Smooth muscle cell (in vitro differentiated cells): ENCODE measurements at regions not wholly inside any gene's neighbourhood (a gene's known extent, or its start where the extent isn't known, plus 50 kb on each side); places are given as distances from the start of the nearest gene placed in this dataset.

Experiments used
- DNase-seq: peaks from one replicate; lab custom pipeline; 2025; ENCODE audit not compliant: unreplicated experiment; lab: John Stamatoyannopoulos, UW
- H2AFZ ChIP-seq: fragments of 200-600 bp; sonication (generic); 2 replicates; pipeline ENCODE4 v1.6.0; 2016; ENCODE audit warnings: antibody characterized with exemption, low read depth, mild to moderate bottlenecking
- H3F3A ChIP-seq: fragments of 200-600 bp; sonication (generic); 2 replicates; pipeline ENCODE4 v1.6.0; 2017; ENCODE audit warnings: antibody characterized with exemption, low read depth
- H3K27ac ChIP-seq: fragments of 200-600 bp; sonication (generic); 2 replicates; pipeline ENCODE4 v1.5.1; 2016; ENCODE audit warnings: low read depth, mild to moderate bottlenecking
- H3K27me3 ChIP-seq: fragments of 200-600 bp; sonication (generic); 2 replicates; pipeline ENCODE4 v1.6.1; 2016; ENCODE audit warnings: low read depth, mild to moderate bottlenecking
- H3K36me3 ChIP-seq: fragments of 200-600 bp; sonication (generic); 2 replicates; pipeline ENCODE4 v1.5.1; 2016; ENCODE audit warnings: low read depth
- H3K4me1 ChIP-seq: fragments of 200-600 bp; sonication (generic); 2 replicates; pipeline ENCODE4 v1.5.1; 2016; ENCODE audit warnings: low read depth
- H3K4me2 ChIP-seq: fragments of 200-600 bp; sonication (generic); 2 replicates; pipeline ENCODE4 v1.6.0; 2016; ENCODE audit warnings: mild to moderate bottlenecking
- H3K4me3 ChIP-seq: fragments of 200-600 bp; sonication (generic); 2 replicates; pipeline ENCODE4 v1.5.1; 2016; ENCODE audit warnings: mild to moderate bottlenecking
- H3K79me2 ChIP-seq: fragments of 200-600 bp; sonication (generic); 2 replicates; pipeline ENCODE4 v1.6.0; 2016; ENCODE audit warnings: low read depth, mild to moderate bottlenecking
- H3K9ac ChIP-seq: fragments of 200-600 bp; sonication (generic); 2 replicates; pipeline ENCODE4 v1.6.0; 2016; ENCODE audit warnings: low read depth
- H3K9me3 ChIP-seq: fragments of 200-600 bp; sonication (generic); replicated peaks from 2 replicates; pipeline ENCODE4 v1.5.1; 2016; ENCODE audit warnings: low read depth
- H4K20me1 ChIP-seq: fragments of 200-600 bp; sonication (generic); 2 replicates; pipeline ENCODE4 v1.6.0; 2016; ENCODE audit warnings: low read depth
- WGBS: methylation state at CpG from one replicate; pipeline ENCODE4 v1.1.7; 2016; ENCODE audit warnings: low lambda C conversion rate; 5-methylcytosine and 5-hydroxymethylcytosine counted together
- TF ChIP-seq, protein P1 (sequence below): fragments of 200-600 bp; sonication (generic); IDR thresholded peaks from 2 replicates; pipeline ENCODE4 v1.5.1; 2017; ENCODE audit warnings: borderline replicate concordance, mild to moderate bottlenecking, antibody characterized with exemption; ENCODE audit not compliant: insufficient read depth, poor library complexity, severe bottlenecking

DNA sequence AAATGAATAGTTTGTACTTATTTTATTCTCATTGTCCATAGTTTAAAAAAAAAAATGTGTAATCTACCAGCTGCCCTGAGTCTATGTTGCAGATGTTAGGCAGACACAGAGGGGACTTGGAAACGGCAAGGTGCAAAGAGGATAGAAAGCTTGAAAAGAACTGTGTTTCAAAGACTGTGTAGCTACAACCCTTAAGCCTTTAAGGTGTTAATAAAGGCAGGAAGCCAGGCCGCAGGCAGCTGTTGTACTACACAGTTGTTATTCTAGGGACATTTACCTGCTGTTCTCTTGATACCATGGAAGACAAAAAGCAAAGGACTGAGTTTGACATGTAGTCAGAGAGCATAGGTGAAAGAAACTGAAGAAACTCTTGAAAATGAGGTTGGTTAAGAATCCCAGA lies 440.0 kb downstream of the TUSC7 start:
- Histone ChIP-seq H3K27ac (no peak overlapping the region), H4K20me1 (no peaks in the 10 kb centered on the region), H3K4me2 (no peak overlapping the region), H3K4me3 (no peak overlapping the region), H2AFZ (no peak overlapping the region), H3K9me3 (no peaks in the 10 kb centered on the region), H3K27me3 (no peaks in the 10 kb centered on the region), H3K36me3 (no peaks in the 10 kb centered on the region), H3K79me2 (no peaks in the 10 kb centered on the region), H3K9ac (no peak overlapping the region), H3F3A (no peaks in the 10 kb centered on the region), H3K4me1 (peaks cover 5% of the 10 kb centered on the region)
- TF ChIP-seq, protein P1, sequence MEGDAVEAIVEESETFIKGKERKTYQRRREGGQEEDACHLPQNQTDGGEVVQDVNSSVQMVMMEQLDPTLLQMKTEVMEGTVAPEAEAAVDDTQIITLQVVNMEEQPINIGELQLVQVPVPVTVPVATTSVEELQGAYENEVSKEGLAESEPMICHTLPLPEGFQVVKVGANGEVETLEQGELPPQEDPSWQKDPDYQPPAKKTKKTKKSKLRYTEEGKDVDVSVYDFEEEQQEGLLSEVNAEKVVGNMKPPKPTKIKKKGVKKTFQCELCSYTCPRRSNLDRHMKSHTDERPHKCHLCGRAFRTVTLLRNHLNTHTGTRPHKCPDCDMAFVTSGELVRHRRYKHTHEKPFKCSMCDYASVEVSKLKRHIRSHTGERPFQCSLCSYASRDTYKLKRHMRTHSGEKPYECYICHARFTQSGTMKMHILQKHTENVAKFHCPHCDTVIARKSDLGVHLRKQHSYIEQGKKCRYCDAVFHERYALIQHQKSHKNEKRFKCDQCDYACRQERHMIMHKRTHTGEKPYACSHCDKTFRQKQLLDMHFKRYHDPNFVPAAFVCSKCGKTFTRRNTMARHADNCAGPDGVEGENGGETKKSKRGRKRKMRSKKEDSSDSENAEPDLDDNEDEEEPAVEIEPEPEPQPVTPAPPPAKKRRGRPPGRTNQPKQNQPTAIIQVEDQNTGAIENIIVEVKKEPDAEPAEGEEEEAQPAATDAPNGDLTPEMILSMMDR = no peak
- WGBS = 93% methylated on average over 2 of the region's 2 CpGs
- no peak for DNase-seq

- WGBS = 88% methylated on average over 3 of the region's 3 CpGs
These were observed 441.0 kb downstream of the TUSC7 start for GRCh38 chr3:117150628-117151027.

GRCh38 chr3:117160176-117160575 lies 450.6 kb downstream of the TUSC7 start:
- Histone ChIP-seq H3K4me2 (no peak overlapping the region), H4K20me1 (no peaks in the 10 kb centered on the region), H3K4me1 (peaks cover 4% of the 10 kb centered on the region), H2AFZ (no peak overlapping the region), H3K9me3 (no peaks in the 10 kb centered on the region), H3F3A (no peaks in the 10 kb centered on the region), H3K27me3 (no peaks in the 10 kb centered on the region), H3K79me2 (no peaks in the 10 kb centered on the region), H3K27ac (no peak overlapping the region), H3K4me3 (no peak overlapping the region), H3K36me3 (no peaks in the 10 kb centered on the region), H3K9ac (no peak overlapping the region)
- TF ChIP-seq, protein P1 = no peak
- no peak for DNase-seq
- 68% methylated on average over 3 of the region's 3 CpGs for WGBS

More at GRCh38 chr3:117150628-117151027, 441.0 kb downstream of the TUSC7 start:
- Histone ChIP-seq H3K4me2 (no peak overlapping the region), H3K79me2 (no peaks in the 10 kb centered on the region), H3K4me1 (peaks cover 5% of the 10 kb centered on the region), H3K36me3 (no peaks in the 10 kb centered on the region), H3K27me3 (no peaks in the 10 kb centered on the region), H3K27ac (no peak overlapping the region), H3F3A (no peaks in the 10 kb centered on the region), H3K9me3 (no peaks in the 10 kb centered on the region), H3K9ac (no peak overlapping the region), H2AFZ (no peak overlapping the region), H3K4me3 (no peak overlapping the region), H4K20me1 (no peaks in the 10 kb centered on the region)
- TF ChIP-seq, protein P1 = no peak
- no peak for DNase-seq

- H3K36me3 ChIP-seq = no peaks in the 10 kb centered on the region
- H4K20me1 ChIP-seq = no peaks in the 10 kb centered on the region
- no peak overlapping the region for H2AFZ ChIP-seq
- H3K27ac ChIP-seq = no peak overlapping the region
- no peaks in the 10 kb centered on the region for H3K27me3 ChIP-seq
- TF ChIP-seq, protein P1 = no peak
- no peak for DNase-seq
- no peak overlapping the region for H3K4me3 ChIP-seq
- H3K4me1 ChIP-seq = peaks cover 11% of the 10 kb centered on the region
- no peak overlapping the region for H3K9ac ChIP-seq
- no peaks in the 10 kb centered on the region for H3K9me3 ChIP-seq
- 97% methylated on average over 1 of the region's 1 CpG for WGBS
- H3F3A ChIP-seq = no peaks in the 10 kb centered on the region
- H3K79me2 ChIP-seq = no peaks in the 10 kb centered on the region
- no peak overlapping the region for H3K4me2 ChIP-seq
These were observed 452.2 kb downstream of the TUSC7 start for GRCh38 chr3:117161816-117162215.
